HCT116 (cell line): ENCODE measurements at regions not wholly inside any gene's neighbourhood (a gene's known extent, or its start where the extent isn't known, plus 50 kb on each side); places are given as distances from the start of the nearest gene placed in this dataset.

Source experiments
- ATAC-seq: fragments of 200-7000 bp; cut with Tn5 transposase; 2 replicates; pipeline ENCODE4 v1.9.1; 2020; ENCODE audit warnings: mild to moderate bottlenecking, moderate library complexity
- BruUV-seq: library from RNA; stranded (reverse); fragments of 400-500 nt; replicated peaks from 2 replicates; lab custom pipeline; 2021; lab: Mats Ljungman, UMichigan
- CTCF ChIA-PET: fragments of 300-600 bp; sonication (Branson Sonifier 250); formaldehyde crosslinking; loops from one replicate; lab custom pipeline; 2021; ENCODE audit warnings: antibody characterized with exemption; lab: Charles Lee
- POLR2A ChIA-PET: fragments of 300-600, 350-600 bp; sonication (Branson Sonifier 250); formaldehyde crosslinking; loops from one replicate; lab custom pipeline; 2021; ENCODE audit warnings: antibody characterized with exemption; lab: Charles Lee
- RAD21 ChIA-PET, 2 experiments: fragments of 300-600 bp; sonication (Branson Sonifier 250); formaldehyde crosslinking; loops; one replicate each; lab custom pipeline; 2023; ENCODE audit warnings: low total read pairs in 2 of 2; ENCODE audit not compliant: uncharacterized antibody in 2 of 2, unreplicated experiment in 2 of 2, low non-redundant PET in 1 of 2; lab: Charles Lee
- DNase-seq: peaks from one replicate; pipeline ENCODE4 v3.0.0-alpha.2; 2010; ENCODE audit warnings: low read depth, low spot score
- H2AFZ ChIP-seq: fragments of 200-600 bp; shearing (Covaris generic), sonication (generic); 2 replicates; pipeline ENCODE4 v1.6.1; 2017; ENCODE audit warnings: low read depth, mixed run types, mixed read lengths, antibody characterized with exemption, low read length; ENCODE audit not compliant: poor library complexity, severe bottlenecking
- H3K27ac ChIP-seq: 2 replicates; pipeline ENCODE4 v1.5.1; 2012; ENCODE audit warnings: low read depth, low read length
- H3K27me3 ChIP-seq: fragments of 200-600 bp; sonication (generic); 2 replicates; pipeline ENCODE4 v1.6.1; 2016; ENCODE audit warnings: mixed run types, low read length, mixed read lengths; ENCODE audit not compliant: insufficient read depth
- H3K36me3 ChIP-seq, 2 experiments: fragments of 200-500 bp in 1 of 2; fragments of 200-600 bp in 1 of 2; sonication (Bioruptor generic) in 1 of 2; sonication (generic) in 1 of 2; 2 replicates each; pipeline versions ENCODE4 v1.5.1 to v1.6.1; 2014 to 2016; ENCODE audit warnings: low read length in 2 of 2, inconsistent platforms in 1 of 2, mixed read lengths in 1 of 2, mixed run types in 1 of 2; ENCODE audit not compliant: insufficient read depth in 2 of 2, control insufficient read depth in 1 of 2
- H3K4me1 ChIP-seq, 2 experiments: fragments of 200-600 bp in 1 of 2; sonication (generic) in 1 of 2; 2 replicates each; pipeline versions ENCODE4 v1.5.1 to v1.6.1; 2012 to 2017; ENCODE audit warnings: low read length in 2 of 2, inconsistent platforms in 1 of 2, mild to moderate bottlenecking in 1 of 2, mixed read lengths in 1 of 2, mixed run types in 1 of 2, moderate library complexity in 1 of 2; ENCODE audit not compliant: insufficient read depth in 2 of 2, control insufficient read depth in 1 of 2
- H3K4me2 ChIP-seq: fragments of 200-600 bp; sonication (generic); 2 replicates; pipeline ENCODE4 v1.6.1; 2017; ENCODE audit warnings: mixed run types, low read length, mixed read lengths
- H3K4me3 ChIP-seq, 2 experiments: fragments of 200-600 bp in 1 of 2; sonication (generic) in 1 of 2; replicated peaks in 1 of 2; 2 replicates each; pipeline ENCODE4 v1.5.1; 2011 to 2016; ENCODE audit warnings: low read length in 2 of 2, control low read depth in 1 of 2, low read depth in 1 of 2, mild to moderate bottlenecking in 1 of 2, mixed read lengths in 1 of 2, mixed run types in 1 of 2
- H3K79me2 ChIP-seq: fragments of 200-600 bp; sonication (generic); 2 replicates; pipeline ENCODE4 v1.6.1; 2017; ENCODE audit warnings: mild to moderate bottlenecking, mixed run types, low read length, moderate library complexity, mixed read lengths; ENCODE audit not compliant: insufficient read depth
- H3K9ac ChIP-seq: fragments of 200-600 bp; sonication (generic); 2 replicates; pipeline ENCODE4 v1.6.1; 2016; ENCODE audit warnings: low read length, mixed read lengths
- H3K9me2 ChIP-seq: fragments of 200-600 bp; sonication (generic), shearing (Covaris generic); 2 replicates; pipeline ENCODE4 v1.6.1; 2017; ENCODE audit warnings: mixed run types, mild to moderate bottlenecking, moderate library complexity; ENCODE audit not compliant: insufficient read depth
- H3K9me3 ChIP-seq, 2 experiments: fragments of 200-500 bp in 1 of 2; fragments of 200-600 bp in 1 of 2; sonication (Bioruptor generic) in 1 of 2; sonication (generic) in 1 of 2; 2 replicates each; pipeline ENCODE4 v1.6.1; 2014 to 2017; ENCODE audit warnings: low read length in 2 of 2, mixed read lengths in 2 of 2, inconsistent platforms in 1 of 2, low read depth in 1 of 2, mild to moderate bottlenecking in 1 of 2, mixed run types in 1 of 2, moderate library complexity in 1 of 2; ENCODE audit not compliant: control insufficient read depth in 1 of 2, insufficient read depth in 1 of 2
- H4K20me1 ChIP-seq: fragments of 200-600 bp; sonication (generic), shearing (Covaris generic); 2 replicates; pipeline ENCODE4 v1.6.1; 2017; ENCODE audit warnings: mixed run types, mild to moderate bottlenecking, moderate library complexity; ENCODE audit not compliant: insufficient read depth
- ATF3 ChIP-seq: IDR thresholded peaks from 2 replicates; pipeline ENCODE4 v1.6.1; 2012
- CBX3 ChIP-seq: IDR thresholded peaks from 2 replicates; pipeline ENCODE4 v1.6.1; 2012; ENCODE audit warnings: low read depth
- CEBPB ChIP-seq: IDR thresholded peaks from 2 replicates; pipeline ENCODE4 v1.6.1; 2012; ENCODE audit warnings: low read depth
- CTCF ChIP-seq, 3 experiments: fragments of 200-600 bp in 1 of 3; sonication (generic) in 1 of 3; IDR thresholded peaks in 2 of 3; conservative IDR thresholded peaks in 1 of 3; 2 replicates each; pipeline ENCODE4 v1.5.1; 2012 to 2017; ENCODE audit warnings: low read depth in 2 of 3, low read length in 2 of 3, antibody characterized with exemption in 1 of 3, borderline replicate concordance in 1 of 3, control low read depth in 1 of 3, mild to moderate bottlenecking in 1 of 3, mixed read lengths in 1 of 3, mixed run types in 1 of 3, moderate library complexity in 1 of 3; ENCODE audit not compliant: insufficient read depth in 1 of 3
- EGR1 ChIP-seq: IDR thresholded peaks from 2 replicates; pipeline ENCODE4 v1.6.1; 2012; ENCODE audit warnings: low read depth
- ELF1 ChIP-seq: IDR thresholded peaks from 2 replicates; pipeline ENCODE4 v1.6.1; 2012; ENCODE audit warnings: low read depth, borderline replicate concordance
- EZH2phosphoT487 ChIP-seq: fragments of 200-600 bp; IDR thresholded peaks from 2 replicates; pipeline ENCODE4 v1.6.1; 2018; ENCODE audit warnings: antibody characterized with exemption, borderline replicate concordance
- FOSL1 ChIP-seq: IDR thresholded peaks from 2 replicates; pipeline ENCODE4 v1.6.1; 2012; ENCODE audit warnings: low read depth
- JUND ChIP-seq: IDR thresholded peaks from 2 replicates; pipeline ENCODE4 v1.6.1; 2012
- POLR2A ChIP-seq: IDR thresholded peaks from 2 replicates; pipeline ENCODE4 v1.7.0; 2011; ENCODE audit warnings: borderline replicate concordance; ENCODE audit not compliant: insufficient read depth, insufficient read length; ENCODE audit errors: extremely low read depth
- REST ChIP-seq: IDR thresholded peaks from 2 replicates; pipeline ENCODE4 v1.6.1; 2012; ENCODE audit warnings: low read depth
- SIN3A ChIP-seq: IDR thresholded peaks from 2 replicates; pipeline ENCODE4 v1.6.1; 2012; ENCODE audit warnings: low read depth
- SP1 ChIP-seq: IDR thresholded peaks from 2 replicates; pipeline ENCODE4 v1.6.1; 2012; ENCODE audit warnings: low read depth
- TCF7L2 ChIP-seq: IDR thresholded peaks from 2 replicates; pipeline ENCODE4 v1.7.0; 2011; ENCODE audit warnings: borderline replicate concordance, inconsistent platforms; ENCODE audit not compliant: insufficient read depth, insufficient read length; ENCODE audit errors: extremely low read depth
- YY1 ChIP-seq: IDR thresholded peaks from 2 replicates; pipeline ENCODE4 v1.6.1; 2011; ENCODE audit warnings: low read length, low read depth, moderate library complexity, mild to moderate bottlenecking; ENCODE audit not compliant: insufficient replicate concordance; ENCODE audit errors: extremely low read depth
- ZFX ChIP-seq: fragments of 450-650 bp; IDR thresholded peaks from 2 replicates; pipeline ENCODE4 v1.6.1; 2017
- ZNF274 ChIP-seq: fragments of 200-500 bp; sonication (Bioruptor generic); IDR thresholded peaks from 2 replicates; pipeline ENCODE4 v1.6.1; 2014; ENCODE audit warnings: mild to moderate bottlenecking, low read depth, low read length, inconsistent platforms
- intact Hi-C: fragments of 100-400 bp; cut with micrococcal nuclease; formaldehyde crosslinking; loops from 2 replicates; pipeline ENCODE4 v1.10.0; 2022

- ChIA-PET CTCF (no interaction called here), POLR2A (no interaction called here), RAD21 (no interaction called here)
- no TSS peak for BruUV-seq
- Histone ChIP-seq H3K9ac (no peak overlapping the region), H2AFZ (no peak overlapping the region), H3K9me2 (no peaks in the 10 kb centered on the region), H3K27me3 (no peaks in the 10 kb centered on the region), H3K36me3 (no peaks in the 10 kb centered on the region), H3K9me3 (no peaks in the 10 kb centered on the region), H3K4me2 (no peak overlapping the region), H3K4me1 (no peaks in the 10 kb centered on the region), H3K27ac (no peak overlapping the region), H4K20me1 (no peaks in the 10 kb centered on the region), H3K79me2 (no peaks in the 10 kb centered on the region), H3K4me3 (no peak overlapping the region)
- TF ChIP-seq ELF1, result no peak
- TF ChIP-seq YY1, result no peak
- TF ChIP-seq TCF7L2, result no peak
- DNase-seq, result no peak
- intact Hi-C loops, result no loop called here
- no peak for ATAC-seq
These were observed 286.2 kb downstream of the TCERG1L start for GRCh38 chr10:131025333-131025732.

- Histone ChIP-seq H3K9ac (no peak overlapping the region), H3K9me2 (no peaks in the 10 kb centered on the region), H4K20me1 (no peaks in the 10 kb centered on the region), H3K4me1 (no peaks in the 10 kb centered on the region), H3K79me2 (no peaks in the 10 kb centered on the region), H3K4me3 (no peak overlapping the region), H3K36me3 (no peaks in the 10 kb centered on the region), H3K4me2 (no peak overlapping the region), H2AFZ (no peak overlapping the region), H3K27ac (no peak overlapping the region), H3K9me3 (no peaks in the 10 kb centered on the region), H3K27me3 (no peaks in the 10 kb centered on the region)
- no peak for ATAC-seq
- CTCF ChIA-PET, result no interaction called here
- POLR2A ChIA-PET, result no interaction called here
- no TSS peak for BruUV-seq
- DNase-seq, result no peak
- intact Hi-C loops, result no loop called here
- RAD21 ChIA-PET, result no interaction called here
- TF ChIP-seq EGR1 (no peak), SIN3A (no peak), REST (no peak), YY1 (no peak), ZFX (no peak), JUND (no peak), CEBPB (no peak), TCF7L2 (no peak), ATF3 (no peak), CTCF (IDR thresholded peaks at IDR 0.05 in 2 of 3, conservative IDR thresholded peaks at IDR 0.05 in 1 of 3; ENCODE audit: borderline replicate concordance in 1 of 3, insufficient read depth in 1 of 3, low read depth in 2 of 3, low read length in 2 of 3) (no peak), FOSL1 (no peak), CBX3 (no peak), POLR2A (no peak), SP1 (no peak), ZNF274 (no peak), EZH2phosphoT487 (no peak)
These were observed 284.3 kb downstream of the TCERG1L start for GRCh38 chr10:131027256-131027655.
